Daoy (cell line): ENCODE measurements at regions not wholly inside any gene's neighbourhood (a gene's known extent, or its start where the extent isn't known, plus 50 kb on each side); places are given as distances from the start of the nearest gene placed in this dataset.
"Not testable (repeated sequence)": the region's sequence is repeated elsewhere in the genome, so short reads cannot be mapped to it uniquely, and the experiment has no call there.

Source experiments
- DNase-seq: peaks from one replicate; pipeline ENCODE4 v3.0.0-alpha.2; 2015; ENCODE audit warnings: low read depth

GRCh38 chr10:60615541-60615940 is 162.7 kb upstream of the CDK1 start:
- no peak for DNase-seq

DNA sequence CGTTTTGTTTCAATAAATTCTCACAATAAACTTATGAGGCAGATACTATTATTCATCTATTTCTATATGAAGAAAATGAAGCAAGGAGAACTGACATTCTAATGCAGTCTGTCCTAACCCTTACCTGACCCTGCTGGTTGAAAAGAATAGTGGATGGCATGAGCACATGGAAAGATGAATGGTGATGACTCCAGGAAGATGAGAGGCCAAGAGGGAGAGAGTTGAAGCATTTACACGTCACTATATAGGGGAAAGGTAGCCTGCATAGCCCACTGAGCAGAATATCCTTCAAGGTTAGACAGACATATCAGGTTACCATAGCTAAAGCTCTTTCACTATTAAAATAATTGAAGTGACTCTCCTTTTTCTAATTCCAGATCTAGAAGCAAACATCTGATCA is 163.9 kb upstream of the CDK1 start:
- DNase-seq = peak; percentile 20

GRCh38 chr10:60613434-60613833 is 164.8 kb upstream of the CDK1 start:
- DNase-seq = no peak

DNA sequence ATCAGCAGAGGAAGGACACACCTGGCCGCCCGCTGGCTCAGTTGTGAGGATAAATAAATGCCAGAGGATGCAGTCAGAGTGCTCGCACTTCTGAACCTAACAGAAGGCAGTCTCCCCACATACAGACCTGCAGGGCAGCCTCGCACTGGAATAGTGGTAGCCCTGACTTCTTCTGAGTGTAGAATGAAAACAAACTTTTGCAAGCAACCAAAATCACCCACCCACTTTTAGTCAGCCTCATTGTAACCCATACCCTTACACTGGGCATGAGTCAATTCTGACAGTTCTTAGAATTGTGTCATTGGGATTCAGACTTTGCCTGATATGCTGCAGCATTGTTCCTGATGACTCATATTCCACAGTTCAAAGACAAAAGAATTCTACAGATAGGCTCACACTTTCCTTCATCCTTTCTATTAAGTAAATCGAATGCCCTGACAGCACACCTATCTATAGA is 167.0 kb upstream of the CDK1 start:
- DNase-seq = peak; percentile 81

DNA sequence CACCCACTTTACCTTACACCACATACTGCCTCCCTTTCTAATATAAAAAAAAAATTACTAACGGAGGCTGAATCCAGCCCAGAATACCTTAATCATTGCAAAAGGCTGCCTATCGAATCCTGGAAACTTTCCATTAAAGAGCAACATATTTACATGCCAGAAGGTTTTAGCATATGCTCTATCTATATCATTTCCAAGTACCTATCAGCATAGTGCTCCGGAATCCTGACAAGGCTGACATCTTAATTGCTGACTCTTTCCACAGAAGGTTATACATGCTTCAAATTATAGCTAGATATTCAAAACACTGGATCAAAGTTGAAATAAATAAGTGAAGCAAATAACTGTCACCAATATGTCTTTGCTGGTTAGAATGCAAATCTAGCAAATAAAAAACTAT is 170.9 kb upstream of the CDK1 start:
- DNase-seq = no peak

DNA sequence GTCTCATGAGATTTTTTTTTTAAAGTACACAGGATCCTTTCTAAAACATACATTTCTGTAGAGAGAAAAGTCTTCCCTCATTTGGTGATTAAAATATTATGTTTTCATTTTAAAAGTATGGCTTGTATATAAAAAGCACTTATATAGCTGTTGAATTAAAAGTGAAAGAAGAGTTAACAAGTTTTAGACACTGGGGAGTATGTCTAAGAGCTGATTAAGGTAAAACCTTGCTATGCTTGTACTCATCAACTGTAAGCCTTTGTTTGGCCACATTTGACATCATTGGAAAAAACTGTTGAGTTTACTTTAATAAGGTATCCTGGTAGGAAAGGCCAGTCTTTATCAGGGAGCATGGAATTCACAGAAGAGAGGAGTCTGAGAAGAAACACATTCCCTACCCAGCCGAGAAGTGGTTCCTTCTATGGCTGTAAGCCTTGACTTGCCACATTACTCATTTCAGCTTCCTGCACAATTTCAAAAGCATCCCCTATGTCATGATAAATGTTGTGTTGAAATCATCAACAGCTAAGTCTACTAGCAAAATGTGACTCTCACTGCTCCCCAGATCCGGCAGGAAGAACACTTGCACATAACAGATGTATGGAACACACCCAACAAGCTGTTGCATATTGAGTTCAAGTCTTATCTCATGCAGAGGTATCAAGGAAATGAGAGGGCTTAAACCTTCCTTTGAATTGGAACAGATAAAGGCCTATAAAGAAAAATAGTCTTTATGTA is 171.8 kb upstream of the CDK1 start:
- DNase-seq = peak; percentile 18

DNA sequence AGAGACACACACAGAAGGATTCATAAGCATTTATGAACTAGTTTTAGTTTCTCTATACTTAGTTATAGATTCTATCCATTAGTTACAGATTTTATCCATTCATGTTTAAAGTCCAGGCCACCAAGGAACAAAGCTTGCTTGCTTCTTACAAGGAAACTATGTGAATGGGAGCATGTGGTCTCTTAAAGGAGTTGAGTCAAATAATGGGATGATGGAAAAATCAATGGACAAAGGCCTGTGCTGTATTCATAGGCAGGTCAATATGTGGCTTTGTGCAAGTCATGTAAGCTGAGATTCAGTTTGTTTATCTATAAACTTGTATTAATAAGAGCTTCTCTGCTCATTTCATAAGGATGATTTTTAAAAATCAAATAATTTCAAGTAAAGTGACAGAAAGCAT is 172.8 kb upstream of the CDK1 start:
- no peak for DNase-seq

- no peak for DNase-seq
Observed at GRCh38 chr10:60604342-60604741, 173.9 kb upstream of the CDK1 start.

- DNase-seq = no peak
Observed at GRCh38 chr10:60597513-60597912, 180.8 kb upstream of the CDK1 start.

DNA sequence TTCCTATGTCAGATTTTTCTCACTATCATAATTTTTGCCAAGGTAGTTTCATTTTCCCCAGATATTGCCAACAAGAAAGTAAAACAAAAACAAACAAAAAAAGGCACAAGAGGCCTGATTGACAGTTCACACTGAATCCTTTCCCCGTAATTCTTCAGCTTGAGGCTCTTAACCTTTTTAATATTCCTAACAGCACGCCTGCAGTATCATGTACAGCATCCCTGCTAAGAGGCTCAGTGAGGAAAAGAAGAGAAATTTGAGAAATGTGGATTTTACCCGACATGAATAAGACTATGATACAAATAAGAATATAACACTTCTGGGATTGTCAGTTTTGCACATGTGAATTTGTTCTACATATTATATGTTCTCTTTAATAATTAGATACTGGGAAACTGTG is 182.4 kb upstream of the CDK1 start:
- no peak for DNase-seq

DNA sequence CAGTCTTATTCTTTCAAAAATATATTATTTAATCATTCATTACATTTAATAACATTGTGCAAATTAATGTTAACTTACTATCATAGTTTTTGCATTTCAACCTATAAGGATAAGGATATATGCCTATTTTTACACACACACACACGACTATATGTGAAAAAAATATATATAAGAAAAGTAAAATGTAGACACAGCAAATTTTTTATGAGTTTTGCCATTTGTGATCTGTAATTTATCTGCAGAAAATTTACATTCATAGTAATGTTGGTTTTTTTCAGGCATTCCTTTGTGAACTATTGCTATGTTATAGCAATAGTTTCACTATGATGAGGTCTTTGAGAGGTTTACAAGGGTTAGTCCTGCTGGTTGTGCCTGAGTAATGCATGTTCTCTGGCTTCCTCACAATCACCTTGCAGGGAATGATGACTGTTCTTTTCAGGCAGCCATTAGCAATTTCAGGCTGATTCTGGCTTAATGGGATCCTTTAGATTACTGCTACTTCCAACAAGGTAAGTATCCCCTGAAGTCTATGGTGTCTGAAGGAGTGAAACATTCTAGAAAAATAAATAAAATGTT is 183.7 kb upstream of the CDK1 start:
- DNase-seq = peak; percentile 12

DNA sequence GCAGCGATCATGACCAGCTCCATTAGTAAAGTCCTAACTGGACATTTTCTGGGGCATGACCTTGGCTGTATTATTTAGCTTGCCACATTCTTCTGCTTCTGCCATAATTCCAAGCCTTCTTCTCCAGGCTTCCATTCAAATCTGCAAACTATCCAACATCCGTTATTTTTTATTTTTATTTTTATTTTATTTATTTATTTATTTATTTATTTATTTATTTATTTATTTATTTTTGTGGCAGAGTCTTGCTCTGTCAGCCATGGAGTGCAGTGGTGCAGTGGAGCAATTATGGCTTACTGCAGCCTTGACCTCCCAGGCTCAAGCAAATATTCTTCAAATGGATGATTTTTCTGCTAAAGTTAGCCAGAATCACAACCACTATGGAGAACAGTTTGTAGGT is 187.2 kb upstream of the CDK1 start:
- no peak for DNase-seq

DNA sequence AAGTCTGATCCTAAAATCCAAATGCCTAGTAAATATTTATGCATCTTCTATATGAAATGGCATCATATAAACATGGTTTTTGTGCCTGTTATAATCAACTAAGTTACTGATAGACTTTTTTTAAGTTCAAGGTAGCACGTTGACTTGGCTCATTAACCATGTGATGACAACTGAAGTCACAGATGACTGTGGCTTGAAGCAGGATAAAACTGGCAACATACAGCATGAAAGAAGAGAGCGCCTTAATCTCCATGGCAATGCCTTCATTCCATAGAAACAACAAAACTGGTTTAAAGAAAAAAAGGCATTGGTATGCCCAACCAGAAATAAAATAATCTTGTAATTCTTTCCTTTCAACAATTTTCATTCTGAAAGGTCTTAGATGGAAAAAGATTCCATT is 188.9 kb upstream of the CDK1 start:
- DNase-seq = no peak

DNA sequence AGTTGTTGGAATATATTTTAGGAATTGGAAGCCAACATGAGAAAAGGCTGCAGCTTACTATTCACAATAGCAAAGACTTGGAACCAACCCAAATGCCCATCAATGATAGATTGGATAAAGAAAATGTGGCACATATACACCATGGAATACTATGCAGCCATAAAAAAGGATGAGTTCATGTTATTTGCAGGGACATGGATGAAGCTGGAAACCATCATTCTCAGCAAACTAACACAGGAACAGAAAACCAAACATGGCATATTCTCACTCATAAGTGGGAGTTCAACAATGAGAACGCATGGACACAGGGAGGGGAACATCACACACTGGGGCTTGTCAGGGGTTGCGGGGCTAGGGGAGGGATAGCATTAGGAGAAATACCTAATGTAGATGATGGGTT is 192.1 kb upstream of the ANK3 start:
- DNase-seq = not testable (repeated sequence)

DNA sequence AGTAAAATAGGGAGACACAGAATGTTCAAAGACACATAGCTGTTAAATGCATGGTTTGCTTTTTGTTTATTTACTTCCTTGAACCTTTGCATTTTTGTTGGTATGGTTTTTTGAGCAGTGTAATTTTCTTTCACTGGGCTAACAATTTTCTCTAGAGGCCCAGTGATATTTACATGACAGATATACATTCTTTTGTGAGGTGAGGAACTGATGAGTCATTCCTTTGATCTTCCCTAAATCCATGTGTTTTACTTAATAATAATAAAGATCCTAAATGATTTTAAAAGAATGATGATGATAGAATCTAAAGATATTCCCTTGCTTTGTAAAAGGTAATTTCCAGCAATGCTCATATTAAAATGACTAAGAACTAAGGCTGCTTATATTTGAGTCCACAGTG is 188.5 kb upstream of the ANK3 start:
- no peak for DNase-seq

DNA sequence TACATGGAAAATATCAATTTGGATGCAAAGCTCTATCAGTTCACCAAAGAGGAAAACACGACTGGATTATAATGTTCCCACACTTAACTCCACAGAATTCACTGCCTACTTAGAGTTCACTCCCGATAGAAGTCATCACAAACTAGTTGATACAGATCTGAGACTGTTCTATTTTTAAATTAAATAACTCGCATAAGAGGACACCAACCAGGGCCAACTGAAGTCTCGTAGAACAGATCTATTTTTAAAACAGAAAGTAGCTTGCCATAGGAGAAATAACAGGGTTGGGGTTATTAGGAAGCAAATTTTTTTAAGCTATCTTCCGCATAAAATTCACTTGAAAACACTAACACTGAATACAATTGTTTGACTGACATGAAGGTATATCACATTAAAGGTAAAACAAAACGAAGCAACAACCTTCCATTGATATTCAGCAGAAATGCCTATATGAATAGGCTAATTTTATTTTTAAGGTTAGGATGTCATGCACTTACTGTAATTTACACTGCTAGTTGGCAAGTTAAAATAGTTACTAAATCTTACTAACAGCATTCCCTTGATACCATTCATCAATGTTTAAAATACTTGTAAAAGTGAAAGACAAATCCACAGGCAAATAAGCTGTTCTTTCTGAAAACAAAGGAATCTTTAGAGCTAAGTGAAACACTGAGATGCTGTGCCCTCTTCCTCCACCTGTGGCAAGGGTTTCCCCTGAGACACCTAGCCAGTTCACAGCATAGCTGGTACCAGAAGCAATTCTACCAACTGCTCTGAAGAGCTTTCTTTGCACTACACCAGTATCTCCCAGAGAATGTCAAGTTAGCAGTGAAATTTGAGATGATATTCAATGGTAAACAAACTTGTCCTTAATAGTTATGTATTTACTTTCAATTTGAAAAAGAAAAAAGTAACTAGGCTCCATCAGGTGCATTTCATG is 186.7 kb upstream of the ANK3 start:
- no peak for DNase-seq

DNA sequence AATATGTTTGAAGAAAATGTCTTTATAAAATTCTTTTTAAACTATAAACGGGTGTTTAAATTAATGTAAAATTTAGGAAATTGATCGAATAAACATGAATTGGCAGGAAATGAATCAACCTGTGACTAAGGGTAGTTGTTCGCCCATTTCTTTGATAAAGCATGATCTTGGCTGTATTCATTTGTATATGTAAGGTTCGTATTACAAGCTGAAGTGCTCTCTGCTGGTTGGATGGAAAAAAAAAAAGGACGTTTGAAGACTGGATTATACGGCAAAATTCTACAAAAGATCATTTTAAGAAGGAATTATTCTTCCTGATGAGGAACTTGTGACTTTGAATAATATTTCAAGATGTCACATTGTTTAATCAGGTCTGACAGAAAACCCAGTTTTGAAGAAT is 185.4 kb upstream of the ANK3 start:
- DNase-seq = peak; percentile 13

DNA sequence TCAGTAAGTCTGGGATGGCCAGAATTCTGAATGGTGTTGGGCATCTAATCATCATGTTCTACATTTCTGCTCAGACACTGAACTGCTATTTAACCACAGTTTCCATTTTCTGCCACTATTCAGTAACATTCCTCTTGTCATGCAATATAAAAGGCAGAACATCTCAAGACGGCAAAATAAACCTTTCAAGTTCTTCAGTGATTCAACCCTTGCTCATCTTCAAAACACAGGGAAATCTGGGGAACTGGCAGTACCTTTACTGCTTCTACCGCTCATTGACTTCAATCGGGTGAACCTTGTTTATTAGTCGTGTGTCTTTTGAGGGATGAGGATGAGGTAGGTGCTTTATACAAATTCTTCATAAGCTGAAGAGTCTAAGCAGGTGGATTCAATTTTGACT is 184.7 kb upstream of the ANK3 start:
- DNase-seq = no peak

- DNase-seq = peak; percentile 80
Observed at GRCh38 chr10:60573336-60573735, 183.7 kb upstream of the ANK3 start.

DNA sequence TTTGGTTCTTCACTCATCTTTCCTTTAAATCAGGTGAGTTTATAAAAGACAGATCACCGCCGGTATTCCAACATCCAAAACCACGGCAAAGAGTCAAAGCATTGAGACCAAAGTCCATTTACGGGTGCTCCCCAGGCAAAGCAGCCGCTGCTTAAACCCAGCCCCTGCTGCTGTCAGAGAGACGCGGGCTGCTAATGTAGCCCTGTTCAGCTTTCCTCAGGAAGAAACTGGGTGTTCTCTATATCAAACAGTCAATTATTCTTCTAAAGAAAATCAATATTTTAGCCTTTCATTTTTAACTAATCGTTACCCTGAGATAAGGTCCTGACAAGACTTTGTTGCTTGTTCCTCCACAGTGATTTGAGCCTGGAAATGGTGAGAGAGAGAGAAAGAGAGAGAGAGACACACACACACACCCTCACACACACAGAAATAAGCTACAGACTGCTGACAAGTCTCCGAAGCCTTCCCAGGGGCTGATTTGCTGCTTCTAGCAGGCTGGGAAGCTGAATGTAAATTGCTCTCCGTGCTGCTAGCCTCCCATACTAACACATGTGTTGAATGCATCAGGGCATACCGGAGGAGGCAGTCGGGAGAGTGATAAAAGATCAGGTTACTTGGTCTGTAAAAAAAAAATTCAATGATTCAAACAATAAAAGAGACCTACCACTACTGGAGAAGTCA is 183.0 kb upstream of the ANK3 start:
- DNase-seq = peak; percentile 81

- DNase-seq = no peak
Observed at GRCh38 chr10:60570896-60571295, 181.2 kb upstream of the ANK3 start.

DNA sequence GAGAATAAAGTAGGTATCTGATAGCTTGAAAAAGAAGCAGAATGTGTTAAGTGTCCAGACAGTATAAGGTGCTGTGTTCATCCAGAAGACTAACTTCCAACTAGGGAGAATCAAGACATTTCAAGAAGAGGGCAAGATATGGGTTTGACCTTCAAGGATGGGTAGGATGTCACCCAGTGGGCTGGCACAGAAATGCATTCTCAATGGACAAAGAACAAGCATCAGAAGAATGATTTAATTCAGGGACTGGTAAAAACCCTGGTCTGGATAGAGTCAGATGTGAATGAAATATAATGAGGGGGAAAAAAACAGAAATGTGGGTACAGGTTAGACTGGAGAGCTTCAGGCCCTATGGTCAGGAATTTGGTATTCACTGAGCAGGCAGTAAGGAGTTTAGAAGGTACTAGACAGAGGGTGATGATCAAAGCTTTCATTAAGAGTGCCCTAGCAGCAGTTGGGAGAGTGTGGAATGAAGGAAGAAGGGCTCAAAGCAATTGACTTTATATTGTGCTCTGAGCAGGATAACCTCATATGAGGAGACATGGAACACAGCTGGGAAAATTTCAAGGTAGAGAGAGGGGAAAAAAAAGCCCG is 180.7 kb upstream of the ANK3 start:
- no peak for DNase-seq
